NB4 (cell line): ENCODE measurements at regions not wholly inside any gene's neighbourhood (a gene's known extent, or its start where the extent isn't known, plus 50 kb on each side); places are given as distances from the start of the nearest gene placed in this dataset.

Source experiments
- POLR2A ChIP-seq: IDR thresholded peaks from 2 replicates; pipeline ENCODE4 v1.6.1; 2011; ENCODE audit warnings: mild to moderate bottlenecking; ENCODE audit not compliant: insufficient read length; ENCODE audit errors: extremely low read depth
- TF ChIP-seq, protein P1 (sequence below): IDR thresholded peaks from one replicate; pipeline ENCODE4 v1.5.1; 2012; ENCODE audit warnings: low read depth, low read length
- TF ChIP-seq, protein P2 (sequence below): IDR thresholded peaks from 2 replicates; pipeline ENCODE4 v1.6.1; 2011; ENCODE audit warnings: low read depth, low read length

DNA sequence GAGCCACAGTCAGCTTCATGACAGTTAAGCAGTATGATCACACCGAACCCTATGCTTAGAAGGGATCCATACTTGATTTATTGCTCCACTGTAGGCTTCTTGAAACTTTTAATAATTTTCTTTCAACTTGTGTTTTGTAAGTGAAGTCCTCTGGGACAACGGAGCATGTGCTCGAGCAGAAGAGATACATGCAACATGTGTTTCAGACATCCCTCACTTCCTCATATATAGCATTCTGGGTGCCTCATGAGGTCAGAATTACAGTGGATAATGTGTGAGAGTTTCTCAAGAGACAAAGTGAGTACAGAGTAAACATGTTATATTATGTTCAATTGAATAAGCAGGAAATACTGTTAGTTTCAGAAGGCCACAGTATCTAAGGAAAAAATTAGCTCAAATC is 893.2 kb downstream of the FAT4 start:
- TF ChIP-seq, protein P1, sequence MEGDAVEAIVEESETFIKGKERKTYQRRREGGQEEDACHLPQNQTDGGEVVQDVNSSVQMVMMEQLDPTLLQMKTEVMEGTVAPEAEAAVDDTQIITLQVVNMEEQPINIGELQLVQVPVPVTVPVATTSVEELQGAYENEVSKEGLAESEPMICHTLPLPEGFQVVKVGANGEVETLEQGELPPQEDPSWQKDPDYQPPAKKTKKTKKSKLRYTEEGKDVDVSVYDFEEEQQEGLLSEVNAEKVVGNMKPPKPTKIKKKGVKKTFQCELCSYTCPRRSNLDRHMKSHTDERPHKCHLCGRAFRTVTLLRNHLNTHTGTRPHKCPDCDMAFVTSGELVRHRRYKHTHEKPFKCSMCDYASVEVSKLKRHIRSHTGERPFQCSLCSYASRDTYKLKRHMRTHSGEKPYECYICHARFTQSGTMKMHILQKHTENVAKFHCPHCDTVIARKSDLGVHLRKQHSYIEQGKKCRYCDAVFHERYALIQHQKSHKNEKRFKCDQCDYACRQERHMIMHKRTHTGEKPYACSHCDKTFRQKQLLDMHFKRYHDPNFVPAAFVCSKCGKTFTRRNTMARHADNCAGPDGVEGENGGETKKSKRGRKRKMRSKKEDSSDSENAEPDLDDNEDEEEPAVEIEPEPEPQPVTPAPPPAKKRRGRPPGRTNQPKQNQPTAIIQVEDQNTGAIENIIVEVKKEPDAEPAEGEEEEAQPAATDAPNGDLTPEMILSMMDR, result no peak
- no peak for TF ChIP-seq POLR2A
- TF ChIP-seq, protein P2, sequence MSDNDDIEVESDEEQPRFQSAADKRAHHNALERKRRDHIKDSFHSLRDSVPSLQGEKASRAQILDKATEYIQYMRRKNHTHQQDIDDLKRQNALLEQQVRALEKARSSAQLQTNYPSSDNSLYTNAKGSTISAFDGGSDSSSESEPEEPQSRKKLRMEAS, result peak; percentile 55
